Neural progenitor cell (in vitro differentiated cells): ENCODE measurements at regions not wholly inside any gene's neighbourhood (a gene's known extent, or its start where the extent isn't known, plus 50 kb on each side); places are given as distances from the start of the nearest gene placed in this dataset.

Experiments
- CTCF ChIP-seq: fragments of 200-600 bp; sonication (generic); IDR thresholded peaks from 2 replicates; pipeline ENCODE4 v1.5.1; 2017; ENCODE audit warnings: antibody characterized with exemption, mild to moderate bottlenecking
- EZH2 ChIP-seq: fragments of 200-600 bp; sonication (generic); IDR thresholded peaks from 2 replicates; pipeline ENCODE4 v1.6.1; 2017; ENCODE audit warnings: antibody characterized with exemption, mild to moderate bottlenecking, moderate library complexity

- TF ChIP-seq CTCF (no peak), EZH2 (no peak)
Measured at GRCh38 chr20:6611911-6612605, 155.4 kb upstream of the BMP2 start.
